MM.1S (cell line): ENCODE measurements at regions not wholly inside any gene's neighbourhood (a gene's known extent, or its start where the extent isn't known, plus 50 kb on each side); places are given as distances from the start of the nearest gene placed in this dataset.
"Not testable (repeated sequence)": the region's sequence is repeated elsewhere in the genome, so short reads cannot be mapped to it uniquely, and the experiment has no call there.

Experiments
- DNase-seq: peaks from one replicate; pipeline ENCODE4 v3.0.0-alpha.2; 2015
- H2AFZ ChIP-seq: fragments of 300-600 bp; sonication (generic); 2 replicates; pipeline ENCODE4 v1.6.0; 2016; ENCODE audit warnings: antibody characterized with exemption, low read length
- H3F3A ChIP-seq: fragments of 300-600 bp; sonication (generic); 2 replicates; pipeline ENCODE4 v1.6.1; 2016; ENCODE audit warnings: mild to moderate bottlenecking, antibody characterized with exemption, low read length, moderate library complexity, mixed read lengths; ENCODE audit not compliant: insufficient read depth
- H3K27ac ChIP-seq: fragments of 300-600 bp; sonication (generic); 2 replicates; pipeline ENCODE4 v1.5.1; 2016; ENCODE audit warnings: mild to moderate bottlenecking, low read length
- H3K27me3 ChIP-seq: fragments of 300-600 bp; sonication (generic); replicated peaks from 2 replicates; pipeline ENCODE4 v1.6.0; 2016; ENCODE audit warnings: low read length; ENCODE audit not compliant: insufficient read depth
- H3K36me3 ChIP-seq: fragments of 300-600 bp; sonication (generic); replicated peaks from 2 replicates; pipeline ENCODE4 v1.6.1; 2016; ENCODE audit warnings: mild to moderate bottlenecking, low read length, mixed read lengths; ENCODE audit not compliant: insufficient read depth
- H3K4me1 ChIP-seq: fragments of 300-600 bp; sonication (generic); 2 replicates; pipeline ENCODE4 v1.6.1; 2016; ENCODE audit warnings: low read length, mixed read lengths
- H3K4me2 ChIP-seq: fragments of 300-600 bp; sonication (generic); 2 replicates; pipeline ENCODE4 v1.6.0; 2016; ENCODE audit warnings: low read depth, low read length
- H3K4me3 ChIP-seq: fragments of 300-600 bp; sonication (generic); 2 replicates; pipeline ENCODE4 v1.5.1; 2016; ENCODE audit warnings: low read length, mixed read lengths
- H3K79me2 ChIP-seq: fragments of 300-600 bp; sonication (generic); 2 replicates; pipeline ENCODE4 v1.6.1; 2016; ENCODE audit warnings: mixed run types, low read length, mixed read lengths
- H3K9ac ChIP-seq: fragments of 300-600 bp; sonication (generic); 2 replicates; pipeline ENCODE4 v1.6.1; 2016; ENCODE audit warnings: low read length, mixed read lengths
- H3K9me2 ChIP-seq: fragments of 300-600 bp; sonication (generic); replicated peaks from 2 replicates; pipeline ENCODE4 v1.6.1; 2016; ENCODE audit warnings: mild to moderate bottlenecking, low read length, mixed read lengths; ENCODE audit not compliant: insufficient read depth
- H3K9me3 ChIP-seq: fragments of 300-600 bp; sonication (generic); replicated peaks from 2 replicates; pipeline ENCODE4 v1.6.1; 2016; ENCODE audit warnings: mild to moderate bottlenecking, low read length, mixed read lengths; ENCODE audit not compliant: insufficient read depth
- H4K20me1 ChIP-seq: fragments of 300-600 bp; sonication (generic); 2 replicates; pipeline ENCODE4 v1.6.1; 2016; ENCODE audit warnings: mild to moderate bottlenecking, low read length, moderate library complexity, mixed read lengths; ENCODE audit not compliant: insufficient read depth
- EZH2 ChIP-seq: fragments of 300-600 bp; sonication (generic); optimal IDR thresholded peaks from 2 replicates; pipeline ENCODE3; 2017; ENCODE audit warnings: low read depth, mild to moderate bottlenecking, antibody characterized with exemption, low read length, mixed read lengths
- EZH2phosphoT487 ChIP-seq: fragments of 300-600 bp; sonication (generic); IDR thresholded peaks from 2 replicates; pipeline ENCODE4 v1.6.1; 2018; ENCODE audit warnings: antibody characterized with exemption, low read length
- TF ChIP-seq, protein P1 (sequence below): fragments of 300-600 bp; sonication (generic); IDR thresholded peaks from 2 replicates; pipeline ENCODE4 v1.5.1; 2016; ENCODE audit warnings: antibody characterized with exemption, low read length, mixed read lengths

- Histone ChIP-seq H3K9me3 (no peaks in the 10 kb centered on the region), H3K79me2 (no peaks in the 10 kb centered on the region), H3K9ac (no peak overlapping the region), H3K4me1 (no peaks in the 10 kb centered on the region), H3F3A (no peaks in the 10 kb centered on the region), H3K9me2 (no peaks in the 10 kb centered on the region), H2AFZ (no peak overlapping the region), H3K27me3 (no peaks in the 10 kb centered on the region), H3K4me2 (no peak overlapping the region), H3K4me3 (no peak overlapping the region), H4K20me1 (no peaks in the 10 kb centered on the region), H3K27ac (no peak overlapping the region), H3K36me3 (no peaks in the 10 kb centered on the region)
- no peak for DNase-seq
- TF ChIP-seq EZH2 = no peak
- TF ChIP-seq, protein P1, sequence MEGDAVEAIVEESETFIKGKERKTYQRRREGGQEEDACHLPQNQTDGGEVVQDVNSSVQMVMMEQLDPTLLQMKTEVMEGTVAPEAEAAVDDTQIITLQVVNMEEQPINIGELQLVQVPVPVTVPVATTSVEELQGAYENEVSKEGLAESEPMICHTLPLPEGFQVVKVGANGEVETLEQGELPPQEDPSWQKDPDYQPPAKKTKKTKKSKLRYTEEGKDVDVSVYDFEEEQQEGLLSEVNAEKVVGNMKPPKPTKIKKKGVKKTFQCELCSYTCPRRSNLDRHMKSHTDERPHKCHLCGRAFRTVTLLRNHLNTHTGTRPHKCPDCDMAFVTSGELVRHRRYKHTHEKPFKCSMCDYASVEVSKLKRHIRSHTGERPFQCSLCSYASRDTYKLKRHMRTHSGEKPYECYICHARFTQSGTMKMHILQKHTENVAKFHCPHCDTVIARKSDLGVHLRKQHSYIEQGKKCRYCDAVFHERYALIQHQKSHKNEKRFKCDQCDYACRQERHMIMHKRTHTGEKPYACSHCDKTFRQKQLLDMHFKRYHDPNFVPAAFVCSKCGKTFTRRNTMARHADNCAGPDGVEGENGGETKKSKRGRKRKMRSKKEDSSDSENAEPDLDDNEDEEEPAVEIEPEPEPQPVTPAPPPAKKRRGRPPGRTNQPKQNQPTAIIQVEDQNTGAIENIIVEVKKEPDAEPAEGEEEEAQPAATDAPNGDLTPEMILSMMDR = no peak
- no peak for TF ChIP-seq EZH2phosphoT487
These were observed 108.9 kb downstream of the NPAP1 start for GRCh38 chr15:24784506-24784905.

DNA sequence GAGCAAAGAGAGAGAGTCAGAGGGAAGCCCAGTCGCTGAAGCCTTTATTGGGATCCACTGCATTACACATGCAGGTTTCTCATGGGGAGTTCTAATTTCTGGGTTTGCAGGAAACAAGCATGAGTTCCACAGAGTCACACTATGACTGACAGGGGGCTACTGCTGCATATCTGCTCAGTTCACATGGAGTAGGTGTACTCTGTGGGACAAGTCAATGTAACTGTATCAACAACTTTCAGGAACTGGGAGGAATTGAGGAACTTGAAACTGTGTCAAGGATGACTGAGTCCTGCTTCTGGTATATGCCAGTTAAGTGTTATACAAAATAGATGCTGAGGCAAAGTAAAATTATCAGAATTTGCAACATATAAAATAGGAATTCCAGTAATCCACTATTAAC lies 110.8 kb downstream of the NPAP1 start:
- Histone ChIP-seq H2AFZ (no peak overlapping the region), H3K4me3 (no peak overlapping the region), H3K4me2 (no peak overlapping the region), H3K9ac (no peak overlapping the region), H3K9me2 (no peaks in the 10 kb centered on the region), H4K20me1 (no peaks in the 10 kb centered on the region), H3K4me1 (no peaks in the 10 kb centered on the region), H3K36me3 (no peaks in the 10 kb centered on the region), H3K9me3 (no peaks in the 10 kb centered on the region), H3K27ac (no peak overlapping the region), H3K27me3 (no peaks in the 10 kb centered on the region), H3K79me2 (no peaks in the 10 kb centered on the region), H3F3A (no peaks in the 10 kb centered on the region)
- no peak for TF ChIP-seq EZH2phosphoT487
- no peak for DNase-seq

GRCh38 chr15:24802624-24803023 lies 127.0 kb downstream of the NPAP1 start:
- H4K20me1 ChIP-seq, H3K36me3 ChIP-seq, H2AFZ ChIP-seq, DNase-seq, H3K9me3 ChIP-seq, H3K9me2 ChIP-seq, H3K27me3 ChIP-seq, H3F3A ChIP-seq, H3K79me2 ChIP-seq, H3K4me2 ChIP-seq, H3K9ac ChIP-seq, H3K4me3 ChIP-seq, H3K27ac ChIP-seq, H3K4me1 ChIP-seq: not testable (repeated sequence)

DNA sequence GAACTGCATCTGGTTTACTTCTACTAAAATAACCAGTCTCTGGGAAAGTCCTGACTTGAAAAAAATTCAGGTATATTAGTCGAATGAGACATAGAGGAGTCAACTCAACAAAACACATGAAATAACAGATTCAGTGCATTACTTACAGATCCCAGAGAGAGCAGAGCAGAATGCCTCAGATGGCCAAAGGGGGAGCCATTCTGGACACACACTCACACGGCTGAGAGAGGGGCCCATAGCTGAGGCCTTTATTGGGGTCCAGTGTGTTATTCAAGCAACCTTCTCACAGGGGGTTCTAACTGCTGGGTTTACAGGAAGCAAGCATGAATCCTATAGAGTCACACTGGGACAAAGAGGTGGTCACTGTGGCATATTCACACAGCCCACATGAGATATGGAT lies 135.1 kb upstream of the SNRPN start:
- Histone ChIP-seq H3K27me3 (no peaks in the 10 kb centered on the region), H3K79me2 (no peaks in the 10 kb centered on the region), H4K20me1 (no peaks in the 10 kb centered on the region), H3K4me1 (no peaks in the 10 kb centered on the region), H3K36me3 (no peaks in the 10 kb centered on the region), H3K9me2 (no peaks in the 10 kb centered on the region), H3K9ac (no peak overlapping the region), H2AFZ (no peak overlapping the region), H3K9me3 (no peaks in the 10 kb centered on the region), H3K4me3 (no peak overlapping the region), H3K27ac (no peak overlapping the region), H3K4me2 (no peak overlapping the region), H3F3A (no peaks in the 10 kb centered on the region)
- no peak for DNase-seq
- TF ChIP-seq EZH2phosphoT487 = no peak
- TF ChIP-seq, protein P1 = no peak
- TF ChIP-seq EZH2 = no peak
